ENCODE measurements at regions not wholly inside any gene's neighbourhood (a gene's known extent, or its start where the extent isn't known, plus 50 kb on each side); places are given as distances from the start of the nearest gene placed in this dataset.

DNA sequence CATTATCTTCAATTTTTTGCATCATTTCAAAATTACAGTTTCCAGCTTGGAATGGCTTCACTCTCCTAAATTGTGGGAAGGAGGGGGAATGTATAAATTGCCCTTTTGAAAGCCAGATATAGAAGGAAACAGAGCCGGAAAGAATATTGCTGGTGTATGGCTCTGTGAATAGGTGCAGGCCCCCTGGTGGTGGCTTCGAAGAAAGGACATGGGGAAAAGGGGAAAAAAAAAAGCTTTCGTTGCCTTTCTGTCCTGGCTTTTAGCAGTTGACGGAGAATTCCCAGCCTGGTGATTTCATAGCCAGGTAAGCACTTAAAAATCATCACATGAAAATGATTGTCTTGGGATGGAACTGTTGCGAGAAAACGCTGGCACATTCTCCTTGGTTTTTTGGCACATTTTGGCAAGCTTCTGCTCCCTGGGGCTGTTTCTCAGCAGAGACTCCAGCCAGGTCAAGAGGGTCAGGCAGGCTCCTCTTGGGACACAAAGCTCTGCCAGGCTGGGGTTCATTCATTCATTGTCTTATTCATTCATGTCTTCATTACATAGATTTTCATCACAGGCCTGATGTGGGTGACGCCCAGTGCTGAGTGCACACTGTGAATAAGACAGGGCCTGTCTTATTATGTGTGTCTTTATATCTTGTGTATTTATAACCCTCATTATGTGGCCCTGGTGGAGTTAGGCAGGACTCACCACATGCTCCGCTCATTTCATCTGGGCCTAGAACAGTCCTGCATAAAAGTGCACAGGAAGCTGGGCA is 300.0 kb upstream of the TPM1 start:
- Histone ChIP-seq H3K9me1 (ENCODE audit: control insufficient read depth, extremely low read depth, insufficient read depth, low read length) (no peaks in the 10 kb centered on the region), H3K27ac (ENCODE audit: control insufficient read depth, insufficient read depth, low read length) (peak overlapping the region; percentile 51), H2AFZ (ENCODE audit: control insufficient read depth, low read length) (peak overlapping the region; percentile 57), H3K9me3 (ENCODE audit: control insufficient read depth, low read depth, low read length) (no peaks in the 10 kb centered on the region), H3K4me1 (ENCODE audit: control insufficient read depth, extremely low read depth, insufficient read depth, low read length) (peaks cover 43% of the 10 kb centered on the region), H3K27me3 (ENCODE audit: control insufficient read depth, extremely low read depth, insufficient read depth, low read length) (no peaks in the 10 kb centered on the region), H3K79me2 (ENCODE audit: control insufficient read depth, insufficient read depth, low read length) (no peaks in the 10 kb centered on the region), H3K9ac (ENCODE audit: control insufficient read depth, extremely low read depth, insufficient read depth, low read length) (peak overlapping the region; percentile 38), H3K4me2 (ENCODE audit: control insufficient read depth, extremely low read depth, insufficient read depth, low read depth, low read length) (peak overlapping the region; percentile 37), H3K36me3 (ENCODE audit: control insufficient read depth in 2 of 2, extremely low read depth in 1 of 2, insufficient read depth in 2 of 2, low read length in 2 of 2) (no peaks in the 10 kb centered on the region), H3K4me3 (ENCODE audit: control insufficient read depth in 2 of 3, extremely low read depth in 1 of 3, insufficient read depth in 2 of 3, low read depth in 1 of 3, low read length in 3 of 3) (no peak overlapping the region), H4K20me1 (ENCODE audit: control insufficient read depth, extremely low read depth, insufficient read depth, low read length) (no peaks in the 10 kb centered on the region)
- no peak for TF ChIP-seq EZH2 (IDR thresholded peaks at IDR 0.05; ENCODE audit: low read length)
- TF ChIP-seq, protein P1, sequence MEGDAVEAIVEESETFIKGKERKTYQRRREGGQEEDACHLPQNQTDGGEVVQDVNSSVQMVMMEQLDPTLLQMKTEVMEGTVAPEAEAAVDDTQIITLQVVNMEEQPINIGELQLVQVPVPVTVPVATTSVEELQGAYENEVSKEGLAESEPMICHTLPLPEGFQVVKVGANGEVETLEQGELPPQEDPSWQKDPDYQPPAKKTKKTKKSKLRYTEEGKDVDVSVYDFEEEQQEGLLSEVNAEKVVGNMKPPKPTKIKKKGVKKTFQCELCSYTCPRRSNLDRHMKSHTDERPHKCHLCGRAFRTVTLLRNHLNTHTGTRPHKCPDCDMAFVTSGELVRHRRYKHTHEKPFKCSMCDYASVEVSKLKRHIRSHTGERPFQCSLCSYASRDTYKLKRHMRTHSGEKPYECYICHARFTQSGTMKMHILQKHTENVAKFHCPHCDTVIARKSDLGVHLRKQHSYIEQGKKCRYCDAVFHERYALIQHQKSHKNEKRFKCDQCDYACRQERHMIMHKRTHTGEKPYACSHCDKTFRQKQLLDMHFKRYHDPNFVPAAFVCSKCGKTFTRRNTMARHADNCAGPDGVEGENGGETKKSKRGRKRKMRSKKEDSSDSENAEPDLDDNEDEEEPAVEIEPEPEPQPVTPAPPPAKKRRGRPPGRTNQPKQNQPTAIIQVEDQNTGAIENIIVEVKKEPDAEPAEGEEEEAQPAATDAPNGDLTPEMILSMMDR (optimal IDR thresholded peaks at IDR 0.05 in 1 of 3, IDR thresholded peaks at IDR 0.05 in 1 of 3, conservative IDR thresholded peaks at IDR 0.05 in 1 of 3; ENCODE audit: extremely low read depth in 1 of 3, insufficient read depth in 2 of 3, low read length in 3 of 3): peak; percentile 68 to 83 (median 74)
- no peak for DNase-seq (ENCODE audit: low read depth, low spot score)
- dilution Hi-C loops (cut with MboI; ENCODE audit: extremely low pct_ligation_motif_present, low sequenced_read_pairs): no loop called here
- peak; percentile 72 for FAIRE-seq

DNA sequence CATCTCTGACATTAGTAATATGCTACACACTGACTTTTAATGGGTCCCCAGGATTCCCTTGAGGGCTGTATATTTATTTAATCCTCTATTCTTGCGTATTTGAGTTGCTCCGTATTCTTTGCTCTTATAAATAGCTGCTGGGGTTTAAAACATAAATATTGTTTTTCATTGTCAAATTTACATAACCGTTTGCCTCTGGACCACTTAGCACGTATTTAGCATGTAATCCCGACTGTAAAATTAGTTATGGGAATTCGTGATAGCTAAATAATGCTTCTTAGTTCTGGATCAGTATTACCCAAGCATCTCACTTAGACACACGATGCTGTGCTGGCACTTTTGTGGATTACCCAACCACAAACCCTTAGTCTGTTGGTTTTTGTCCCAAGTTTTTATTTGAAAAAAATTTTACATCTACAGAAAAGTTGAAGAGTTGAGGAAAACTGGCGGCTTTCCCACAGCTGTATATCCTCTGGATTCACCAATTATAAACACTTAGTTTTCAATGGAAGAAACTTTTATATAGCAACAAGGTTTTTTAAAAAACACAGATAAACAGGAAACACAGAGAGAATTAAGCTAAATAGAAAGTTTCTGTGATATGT is 296.8 kb upstream of the TPM1 start:
- no peak overlapping the region for H3K9ac ChIP-seq (ENCODE audit: control insufficient read depth, extremely low read depth, insufficient read depth, low read length)
- TF ChIP-seq, protein P1 (optimal IDR thresholded peaks at IDR 0.05 in 1 of 3, IDR thresholded peaks at IDR 0.05 in 1 of 3, conservative IDR thresholded peaks at IDR 0.05 in 1 of 3; ENCODE audit: extremely low read depth in 1 of 3, insufficient read depth in 2 of 3, low read length in 3 of 3): no peak
- TF ChIP-seq EZH2 (IDR thresholded peaks at IDR 0.05; ENCODE audit: low read length): no peak
- H2AFZ ChIP-seq (ENCODE audit: control insufficient read depth, low read length): no peak overlapping the region
- H3K79me2 ChIP-seq (ENCODE audit: control insufficient read depth, insufficient read depth, low read length): no peaks in the 10 kb centered on the region
- DNase-seq (ENCODE audit: low read depth, low spot score) (no peak), FAIRE-seq (no peak)
- dilution Hi-C loops (cut with MboI; ENCODE audit: extremely low pct_ligation_motif_present, low sequenced_read_pairs): no loop called here
- H3K4me1 ChIP-seq (ENCODE audit: control insufficient read depth, extremely low read depth, insufficient read depth, low read length): peaks cover 15% of the 10 kb centered on the region
- no peaks in the 10 kb centered on the region for H3K27me3 ChIP-seq (ENCODE audit: control insufficient read depth, extremely low read depth, insufficient read depth, low read length)
- H3K9me1 ChIP-seq (ENCODE audit: control insufficient read depth, extremely low read depth, insufficient read depth, low read length): no peaks in the 10 kb centered on the region
- no peak overlapping the region for H3K27ac ChIP-seq (ENCODE audit: control insufficient read depth, insufficient read depth, low read length)
- no peaks in the 10 kb centered on the region for H3K36me3 ChIP-seq (ENCODE audit: control insufficient read depth in 2 of 2, extremely low read depth in 1 of 2, insufficient read depth in 2 of 2, low read length in 2 of 2)
- no peaks in the 10 kb centered on the region for H3K9me3 ChIP-seq (ENCODE audit: control insufficient read depth, low read depth, low read length)
- no peak overlapping the region for H3K4me3 ChIP-seq (ENCODE audit: control insufficient read depth in 2 of 3, extremely low read depth in 1 of 3, insufficient read depth in 2 of 3, low read depth in 1 of 3, low read length in 3 of 3)
- H4K20me1 ChIP-seq (ENCODE audit: control insufficient read depth, extremely low read depth, insufficient read depth, low read length): no peaks in the 10 kb centered on the region
- H3K4me2 ChIP-seq (ENCODE audit: control insufficient read depth, extremely low read depth, insufficient read depth, low read depth, low read length): no peak overlapping the region

Measured in keratinocyte (primary cell).